Testis (tissue), 2 donors: ENCODE measurements at regions not wholly inside any gene's neighbourhood (a gene's known extent, or its start where the extent isn't known, plus 50 kb on each side); places are given as distances from the start of the nearest gene placed in this dataset.
"Not testable (repeated sequence)": the region's sequence is repeated elsewhere in the genome, so short reads cannot be mapped to it uniquely, and the experiment has no call there.

Experiments
- DNase-seq: peaks from one replicate; pipeline ENCODE4 v3.0.0-alpha.2; 2019
- H3K27ac ChIP-seq, 2 donors: fragments of 200-600 bp; sonication (generic); one replicate each; pipeline ENCODE4 v1.5.1; 2019
- H3K27me3 ChIP-seq: fragments of 200-600 bp; sonication (generic); one replicate; pipeline ENCODE4 v1.5.1; 2019
- H3K36me3 ChIP-seq: fragments of 200-600 bp; sonication (generic); one replicate; pipeline ENCODE4 v1.5.1; 2017; ENCODE audit warnings: low read depth; ENCODE audit errors: missing control alignments
- H3K4me1 ChIP-seq: fragments of 200-600 bp; sonication (generic); one replicate; pipeline ENCODE4 v1.5.1; 2019
- H3K4me3 ChIP-seq, 2 donors: fragments of 200-600 bp; sonication (generic); one replicate each; pipeline ENCODE4 v1.5.1; 2017 to 2019
- H3K9me3 ChIP-seq: fragments of 200-600 bp; sonication (generic); one replicate; pipeline ENCODE4 v1.5.1; 2017
- CTCF ChIP-seq, 3 experiments: fragments of 450-650 bp in 2 of 3; fragments of 200-600 bp in 1 of 3; sonication (generic) in 1 of 3; IDR thresholded peaks; one replicate each; pipeline ENCODE4 v1.5.1; 2016 to 2019; ENCODE audit warnings: antibody characterized with exemption in 3 of 3, mild to moderate bottlenecking in 2 of 3, moderate library complexity in 1 of 3
- POLR2A ChIP-seq: fragments of 450-650 bp; IDR thresholded peaks from one replicate; pipeline ENCODE4 v1.6.1; 2017; ENCODE audit warnings: antibody characterized with exemption, mild to moderate bottlenecking, moderate library complexity
- WGBS, 2 donors: methylation state at CpG; one replicate each; pipeline ENCODE4 v1.1.5; 2018; 5-methylcytosine and 5-hydroxymethylcytosine counted together
- intact Hi-C: fragments of 100-400 bp; cut with DNase I; formaldehyde crosslinking; loops from one replicate; pipeline ENCODE4 v1.15.1; 2023; ENCODE audit warnings: low total_unique reads

DNA sequence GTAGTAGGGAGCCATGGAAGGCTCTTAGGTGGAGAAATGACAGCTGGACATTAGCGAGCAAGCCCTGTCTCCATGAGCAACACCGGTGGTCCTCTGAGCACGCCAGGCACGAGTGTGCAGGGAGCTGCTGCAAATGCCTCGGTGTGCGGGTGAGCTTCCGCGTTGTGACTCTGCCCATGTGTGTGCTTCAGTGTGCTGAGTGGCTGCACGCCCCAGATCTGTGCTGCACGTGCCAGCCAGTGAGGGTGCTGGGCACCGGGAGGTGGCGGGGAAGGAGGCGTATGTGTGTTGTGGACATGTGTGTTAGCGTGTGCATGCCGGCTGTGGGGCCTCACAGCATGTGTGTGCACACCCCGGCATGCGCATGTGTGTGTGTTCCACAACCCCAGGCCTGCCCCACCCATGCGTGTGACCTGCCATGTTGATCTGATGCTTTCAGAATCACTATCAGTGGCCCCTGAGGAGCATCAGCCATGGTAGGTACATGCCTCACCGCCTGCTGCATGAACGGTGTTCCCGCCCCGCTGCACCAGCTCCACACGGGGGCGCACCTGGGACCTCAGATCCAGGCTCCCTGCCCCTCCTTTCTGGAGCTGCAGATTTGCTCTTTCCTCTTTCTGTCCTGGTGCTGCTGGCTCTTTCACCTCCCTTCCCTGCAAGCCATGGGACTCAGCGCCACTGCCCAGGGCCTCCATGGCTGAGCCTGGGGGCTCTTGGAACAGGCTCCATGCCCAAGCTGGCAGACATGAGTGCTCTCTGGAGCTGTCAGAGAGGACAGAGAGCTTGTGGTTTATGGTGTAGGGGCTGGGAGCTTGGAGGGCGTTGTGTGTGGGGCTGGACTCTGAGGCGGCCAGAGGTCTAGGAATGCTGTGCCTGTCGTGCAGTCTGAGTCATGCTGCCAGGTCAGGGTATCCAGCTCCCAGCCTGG, 169.4 kb downstream of the TBC1D2B start:
- no peaks in the 10 kb centered on the region for H3K27me3 ChIP-seq
- 70 to 78% methylated on average over 11 to 28 of the region's 28 CpGs for WGBS, 2 donors

DNA sequence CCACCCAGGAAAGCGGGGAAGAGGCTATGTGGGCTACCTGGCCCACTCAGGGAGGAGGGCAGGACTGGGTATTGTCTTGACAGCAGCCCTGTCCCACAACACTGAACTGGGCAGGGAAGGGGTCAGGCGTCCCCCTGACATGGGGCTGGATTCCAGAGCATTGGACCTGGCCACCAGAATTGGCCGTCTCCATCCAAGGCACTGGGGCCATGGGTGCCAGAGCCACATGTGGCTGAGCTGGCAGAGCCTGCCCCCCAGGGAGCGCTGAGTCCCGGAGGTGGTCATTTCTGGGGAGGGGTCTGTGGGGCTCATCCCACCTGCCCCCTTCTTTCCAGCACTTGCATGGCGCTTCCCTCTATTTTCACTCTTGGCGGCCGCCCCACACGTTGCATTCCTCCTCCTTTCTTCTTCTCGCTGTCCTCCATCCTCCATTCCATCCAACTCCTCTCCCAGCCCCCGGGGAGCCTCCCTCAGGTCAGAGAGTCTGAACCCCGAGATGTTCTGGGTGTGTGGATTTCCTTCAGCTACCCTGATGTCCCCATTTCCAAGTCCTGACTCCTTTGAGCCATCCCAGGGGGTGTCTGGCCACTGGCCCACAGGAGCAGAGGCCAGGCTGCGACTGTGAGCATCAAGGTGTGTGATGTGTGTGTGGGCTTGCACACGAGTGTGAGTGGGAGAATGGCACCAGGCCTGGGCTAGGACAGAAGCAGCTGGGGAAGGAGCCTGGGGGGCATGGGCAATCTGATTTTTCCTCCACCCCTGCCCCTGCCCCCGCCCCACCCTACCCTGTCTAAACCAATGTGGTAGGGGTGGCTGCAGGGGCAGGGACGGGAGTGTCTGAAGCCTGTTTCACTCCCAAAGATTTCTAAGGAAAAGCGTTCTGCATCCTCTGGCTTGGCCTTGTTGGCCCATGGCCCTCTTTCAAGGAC, 171.2 kb downstream of the TBC1D2B start:
- H3K27me3 ChIP-seq, H3K4me1 ChIP-seq, H3K36me3 ChIP-seq, H3K4me3 ChIP-seq, DNase-seq, intact Hi-C loops, H3K27ac ChIP-seq, H3K9me3 ChIP-seq: not testable (repeated sequence)
- 76% methylated on average over 10 to 17 of the region's 17 CpGs for WGBS, 2 donors

More for the DNA sequence above, 169.4 kb downstream of the TBC1D2B start:
- peak in 1 of 3 experiments; percentile 35 for TF ChIP-seq CTCF (IDR thresholded peaks at IDR 0.05)
- TF ChIP-seq POLR2A = no peak
- no peak overlapping the region for H3K4me3 ChIP-seq
- intact Hi-C loops = no loop called here
- no peak overlapping the region for H3K27ac ChIP-seq
- H3K9me3 ChIP-seq = no peaks in the 10 kb centered on the region
- no peaks in the 10 kb centered on the region for H3K36me3 ChIP-seq
- no peaks in the 10 kb centered on the region for H3K4me1 ChIP-seq
- peak; percentile 77 for DNase-seq

DNA sequence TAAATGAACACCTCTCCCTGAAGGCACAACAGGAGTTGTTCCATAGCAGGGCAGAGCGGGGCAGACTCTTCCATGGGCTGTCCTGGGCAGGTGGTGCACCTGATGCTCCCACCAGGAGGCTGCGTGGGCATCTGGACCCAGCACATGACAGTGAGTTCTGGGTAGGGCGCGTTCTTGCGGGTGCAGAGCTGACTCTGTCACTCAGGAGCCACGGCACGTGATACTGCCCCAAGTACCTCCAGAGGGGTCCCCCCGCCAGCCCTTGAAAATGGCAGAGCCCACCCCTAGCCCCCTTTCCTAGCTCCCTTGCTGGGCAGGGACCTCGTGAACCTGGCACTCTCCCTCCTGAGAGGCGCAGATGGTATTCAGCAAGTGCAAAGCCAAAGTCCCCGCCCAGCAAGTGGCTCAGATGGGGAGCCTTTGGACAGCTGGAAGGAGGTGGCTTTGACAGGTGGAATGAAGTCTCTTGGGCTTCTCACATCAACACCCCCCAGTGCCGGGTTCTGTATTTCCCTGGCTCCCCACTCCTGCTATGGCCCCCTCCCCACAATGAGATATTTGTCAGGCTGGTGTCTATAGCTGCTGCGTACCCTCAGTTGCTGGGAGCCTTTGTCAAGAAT, 172.1 kb downstream of the TBC1D2B start:
- Histone ChIP-seq H3K27ac (no peak overlapping the region), H3K27me3 (no peaks in the 10 kb centered on the region), H3K36me3 (no peaks in the 10 kb centered on the region), H3K4me3 (no peak overlapping the region), H3K9me3 (no peaks in the 10 kb centered on the region), H3K4me1 (no peaks in the 10 kb centered on the region)
- intact Hi-C loops = no loop called here
- no peak for DNase-seq
- WGBS, 2 donors = 76 to 95% methylated on average over 5 to 13 of the region's 13 CpGs
- TF ChIP-seq CTCF (IDR thresholded peaks at IDR 0.05) = no peak
- TF ChIP-seq POLR2A = no peak

GRCh38 chr15:77904901-77905300, 172.6 kb downstream of the TBC1D2B start:
- no peak for DNase-seq
- Histone ChIP-seq H3K36me3 (no peaks in the 10 kb centered on the region), H3K4me3 (no peak overlapping the region), H3K27ac (no peak overlapping the region), H3K4me1 (no peaks in the 10 kb centered on the region), H3K27me3 (no peaks in the 10 kb centered on the region), H3K9me3 (no peaks in the 10 kb centered on the region)
- intact Hi-C loops = no loop called here
- WGBS, 2 donors = 83 to 84% methylated on average over 4 to 5 of the region's 5 CpGs
- no peak for TF ChIP-seq POLR2A
- no peak for TF ChIP-seq CTCF (IDR thresholded peaks at IDR 0.05)

DNA sequence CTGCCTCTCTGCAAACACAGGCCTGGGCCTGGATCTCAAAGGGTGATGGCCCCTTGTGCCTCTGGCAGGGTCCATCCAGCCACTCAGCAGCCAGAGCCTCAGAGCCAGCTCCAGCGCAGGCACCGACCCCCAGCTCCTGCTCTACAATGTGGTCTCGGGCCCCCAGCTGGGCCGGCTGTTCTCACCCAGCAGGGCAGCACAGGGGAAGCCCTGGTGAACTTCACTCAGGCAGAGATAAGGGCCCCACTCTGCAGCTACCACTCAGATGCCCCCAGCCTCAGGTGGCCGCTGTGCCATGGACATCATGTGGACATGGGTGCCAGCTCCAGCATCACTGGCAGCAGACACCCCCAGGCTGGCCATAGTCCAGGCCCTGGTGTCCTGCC, 173.1 kb downstream of the TBC1D2B start:
- H3K36me3 ChIP-seq = no peaks in the 10 kb centered on the region
- no peak overlapping the region for H3K27ac ChIP-seq
- H3K9me3 ChIP-seq = no peaks in the 10 kb centered on the region
- no peaks in the 10 kb centered on the region for H3K27me3 ChIP-seq
- intact Hi-C loops = no loop called here
- H3K4me3 ChIP-seq = no peak overlapping the region
- H3K4me1 ChIP-seq = no peaks in the 10 kb centered on the region
- TF ChIP-seq POLR2A (no peak), CTCF (IDR thresholded peaks at IDR 0.05) (no peak)
- 80 to 93% methylated on average over 2 to 5 of the region's 5 CpGs for WGBS, 2 donors
- no peak for DNase-seq

GRCh38 chr15:77903761-77904435, 173.6 kb downstream of the TBC1D2B start:
- H3K9me3 ChIP-seq, H3K27me3 ChIP-seq, H3K27ac ChIP-seq, H3K4me3 ChIP-seq, intact Hi-C loops, DNase-seq, H3K4me1 ChIP-seq, H3K36me3 ChIP-seq: not testable (repeated sequence)
- 91 to 96% methylated on average over 6 to 30 of the region's 30 CpGs for WGBS, 2 donors
